WTC11 (cell line): ENCODE measurements at regions not wholly inside any gene's neighbourhood (a gene's known extent, or its start where the extent isn't known, plus 50 kb on each side); places are given as distances from the start of the nearest gene placed in this dataset.

Experiments
- CTCF ChIP-seq: fragments of 200-600 bp; IDR thresholded peaks from 2 replicates; pipeline ENCODE4 v1.8.0; 2022; ENCODE audit warnings: antibody characterized with exemption
- ETV6 ChIP-seq: sonication (generic); formaldehyde crosslinking; IDR thresholded peaks from 2 replicates; pipeline ENCODE4 v1.8.1; 2022; ENCODE audit warnings: mild to moderate bottlenecking, missing genetic modification reagents
- MLX ChIP-seq: sonication (generic); formaldehyde crosslinking; IDR thresholded peaks from 2 replicates; pipeline ENCODE4 v1.8.1; 2023; ENCODE audit warnings: mild to moderate bottlenecking, missing genetic modification reagents, moderate library complexity
- USF2 ChIP-seq: sonication (generic); formaldehyde crosslinking; IDR thresholded peaks from 2 replicates; pipeline ENCODE4 v1.8.1; 2023; ENCODE audit warnings: mild to moderate bottlenecking, missing genetic modification reagents, moderate library complexity

GRCh38 chr18:77360315-77361190 lies 110.9 kb downstream of the GALR1 start:
- no peak for TF ChIP-seq MLX (CRISPR knock-in tag)
- TF ChIP-seq ETV6 (CRISPR knock-in tag): no peak
- no peak for TF ChIP-seq USF2 (CRISPR knock-in tag)
- no peak for TF ChIP-seq CTCF
